ENCODE measurements at regions not wholly inside any gene's neighbourhood (a gene's known extent, or its start where the extent isn't known, plus 50 kb on each side); places are given as distances from the start of the nearest gene placed in this dataset.

GRCh38 chr14:40340708-40341107 is 908.5 kb upstream of the FBXO33 start:
- Histone ChIP-seq H3K79me2 (ENCODE audit: insufficient read depth, low read length) (no peaks in the 10 kb centered on the region), H3K56ac (ENCODE audit: insufficient read length, low read depth, low read length) (no peak overlapping the region), H4K8ac (replicated peaks; ENCODE audit: insufficient read length, low read depth, low read length) (no peak overlapping the region), H3K14ac (ENCODE audit: insufficient read depth, low read length) (no peak overlapping the region), H3K18ac (ENCODE audit: insufficient read length, low read depth, low read length) (no peak overlapping the region), H2AK5ac (ENCODE audit: insufficient read length, low read length) (no peak overlapping the region), H3K9me3 (ENCODE audit: control insufficient read depth, low read depth, low read length) (no peaks in the 10 kb centered on the region), H2BK20ac (ENCODE audit: low read depth, low read length, poor library complexity, severe bottlenecking) (no peak overlapping the region), H4K91ac (ENCODE audit: insufficient read length, low read depth, low read length) (no peak overlapping the region), H2BK15ac (ENCODE audit: low read depth, low read length) (no peak overlapping the region), H3K79me1 (ENCODE audit: insufficient read depth, low read depth, low read length, poor library complexity, severe bottlenecking) (no peaks in the 10 kb centered on the region), H3K4me2 (ENCODE audit: insufficient read depth, insufficient read length, low read length) (no peak overlapping the region), H4K20me1 (ENCODE audit: control insufficient read depth, insufficient read depth, insufficient read length) (no peaks in the 10 kb centered on the region), H3T11ph (ENCODE audit: low read length) (no peak overlapping the region), H2BK120ac (ENCODE audit: low read depth, low read length, poor library complexity, severe bottlenecking) (no peak overlapping the region), H2BK12ac (ENCODE audit: insufficient read length, low read depth, low read length) (no peak overlapping the region), H3K23me2 (ENCODE audit: insufficient read length, low read depth, low read length, poor library complexity, severe bottlenecking) (no peaks in the 10 kb centered on the region), H3K27me3 (ENCODE audit: insufficient read depth, low read length) (no peaks in the 10 kb centered on the region), H3K4ac (ENCODE audit: low read depth, low read length) (no peak overlapping the region), H3K23ac (ENCODE audit: insufficient read length, low read depth, low read length) (no peak overlapping the region), H3K27ac (ENCODE audit: insufficient read length, low read depth, low read length) (no peak overlapping the region), H3K9ac (ENCODE audit: extremely low read depth, insufficient read length, low read length) (no peak overlapping the region), H2BK5ac (ENCODE audit: insufficient read length, low read length) (no peak overlapping the region), H3K4me1 (ENCODE audit: insufficient read depth, low read length) (no peaks in the 10 kb centered on the region; the same call in 1 of the 2 replicates), H4K5ac (ENCODE audit: insufficient read length, low read depth, low read length) (no peak overlapping the region), H2AFZ (ENCODE audit: low read length) (no peak overlapping the region)
- no peak for TF ChIP-seq CTCF (conservative IDR thresholded peaks at IDR 0.05)
- no peak for DNase-seq
- Mint-ChIP-seq H3K9me3 (peaks cover 0 to 3% of the 10 kb centered on the region in 2 experiments; a peak in 1 of 5 replicates), H3K36me3 (ENCODE audit: insufficient read depth in 1 of 3, low read depth in 3 of 3) (0 out of 7 replicates have a peak, but pooled peaks cover 0 to 5% (median 0%) of the 10 kb centered on the region in 3 experiments), H3K4me1 (peaks cover 31 to 42% of the 10 kb centered on the region in 2 experiments), H3K27me3 (ENCODE audit: low read depth) (no peaks in the 10 kb centered on the region; the same call in 1 of the 2 replicates), H3K27ac (no peak overlapping the region), H3K4me3 (no peak overlapping the region)
- WGBS (ENCODE audit: extremely low coverage, insufficient read length, low lambda C conversion rate): no CpG with 5 or more reads among the region's 3 CpGs
